ENCODE measurements at regions not wholly inside any gene's neighbourhood (a gene's known extent, or its start where the extent isn't known, plus 50 kb on each side); places are given as distances from the start of the nearest gene placed in this dataset.
A peak's percentile ranks its signal among the peaks of the same experiment; 100 is the strongest.

- no peak overlapping the region for H3K4me3 ChIP-seq (ENCODE audit: low read depth, low read length)
- no peak for TF ChIP-seq CTCF (IDR thresholded peaks at IDR 0.05; ENCODE audit: insufficient read depth, low read depth, low read length, missing control alignments)
- no peak for DNase-seq (ENCODE audit: low read depth)
Measured at GRCh38 chr2:76427452-76427851, 716.7 kb upstream of the GCFC2 start.

DNA sequence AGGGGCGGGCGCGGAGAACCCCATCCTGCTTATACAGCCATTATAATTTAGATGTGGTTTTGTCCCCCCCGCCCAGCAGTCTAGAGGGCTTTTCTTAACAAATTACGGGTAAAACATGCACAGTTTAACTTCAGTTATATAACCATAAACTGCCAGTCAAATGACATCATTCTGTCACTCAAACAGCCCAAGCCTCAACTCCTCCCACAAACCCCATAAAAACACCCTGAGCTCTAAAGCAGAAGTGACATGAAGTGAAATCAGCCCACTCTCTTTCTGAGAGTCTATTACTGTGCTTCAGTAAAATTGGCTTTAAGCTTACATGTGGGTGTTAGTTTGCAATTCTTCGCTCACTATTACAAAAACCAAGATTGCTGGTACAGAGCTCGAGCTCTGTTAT lies 705.1 kb upstream of the GCFC2 start:
- peak; percentile 51 for DNase-seq (ENCODE audit: low read depth)
- no peak overlapping the region for H3K4me3 ChIP-seq (ENCODE audit: low read depth, low read length)
- no peak for TF ChIP-seq CTCF (IDR thresholded peaks at IDR 0.05; ENCODE audit: insufficient read depth, low read depth, low read length, missing control alignments)

- H3K4me3 ChIP-seq (ENCODE audit: low read depth, low read length): no peak overlapping the region
- DNase-seq (ENCODE audit: low read depth): no peak
- TF ChIP-seq CTCF (IDR thresholded peaks at IDR 0.05; ENCODE audit: insufficient read depth, low read depth, low read length, missing control alignments): no peak
Measured at GRCh38 chr2:76413436-76413835, 702.7 kb upstream of the GCFC2 start.

GRCh38 chr2:76406134-76406855 lies 695.6 kb upstream of the GCFC2 start:
- H3K4me3 ChIP-seq (ENCODE audit: low read depth, low read length): no peak overlapping the region
- no peak for DNase-seq (ENCODE audit: low read depth)
- TF ChIP-seq CTCF (IDR thresholded peaks at IDR 0.05; ENCODE audit: insufficient read depth, low read depth, low read length, missing control alignments): no peak

DNA sequence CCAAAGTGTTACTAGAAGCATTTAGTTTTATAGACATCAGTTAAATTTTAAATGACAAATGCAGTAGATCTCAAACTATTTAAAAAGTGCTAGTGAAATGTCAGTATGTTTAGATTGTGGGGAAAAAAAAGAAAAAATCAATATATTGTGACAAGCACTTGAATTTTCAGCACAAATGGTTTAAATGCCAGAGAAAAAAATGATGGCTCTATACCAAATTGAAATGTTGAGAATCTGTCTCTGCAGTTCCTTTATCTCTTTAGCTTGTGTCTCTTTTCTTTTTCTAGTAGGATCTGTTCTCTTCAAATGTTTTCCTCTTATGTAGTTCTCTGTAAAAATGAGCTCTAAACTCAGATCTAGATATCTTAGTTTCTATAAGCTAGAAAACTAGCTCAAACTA lies 682.6 kb upstream of the GCFC2 start:
- no peak for DNase-seq (ENCODE audit: low read depth)
- TF ChIP-seq CTCF (IDR thresholded peaks at IDR 0.05; ENCODE audit: insufficient read depth, low read depth, low read length, missing control alignments): no peak
- no peak overlapping the region for H3K4me3 ChIP-seq (ENCODE audit: low read depth, low read length)

DNA sequence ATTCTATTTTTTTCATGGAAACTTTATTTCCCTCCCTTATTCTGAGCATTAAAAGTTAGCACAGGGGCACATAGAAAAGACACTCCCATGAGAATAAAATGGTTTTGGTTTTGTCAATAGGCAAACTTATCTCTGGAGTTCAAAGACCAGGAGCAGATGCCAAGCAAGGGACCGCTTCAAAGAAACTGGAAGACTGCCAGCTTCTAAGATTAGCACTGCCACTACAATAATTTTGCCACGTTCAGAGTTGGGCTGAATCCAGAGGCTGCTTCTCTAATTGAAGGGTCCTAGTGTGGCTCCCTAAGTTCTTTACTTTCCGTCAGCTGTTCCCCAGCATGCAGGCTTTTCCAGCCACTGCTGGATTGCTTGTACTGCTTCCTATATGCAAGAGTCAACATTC lies 681.0 kb upstream of the GCFC2 start:
- H3K4me3 ChIP-seq (ENCODE audit: low read depth, low read length): no peak overlapping the region
- TF ChIP-seq CTCF (IDR thresholded peaks at IDR 0.05; ENCODE audit: insufficient read depth, low read depth, low read length, missing control alignments): no peak
- DNase-seq (ENCODE audit: low read depth): no peak

DNA sequence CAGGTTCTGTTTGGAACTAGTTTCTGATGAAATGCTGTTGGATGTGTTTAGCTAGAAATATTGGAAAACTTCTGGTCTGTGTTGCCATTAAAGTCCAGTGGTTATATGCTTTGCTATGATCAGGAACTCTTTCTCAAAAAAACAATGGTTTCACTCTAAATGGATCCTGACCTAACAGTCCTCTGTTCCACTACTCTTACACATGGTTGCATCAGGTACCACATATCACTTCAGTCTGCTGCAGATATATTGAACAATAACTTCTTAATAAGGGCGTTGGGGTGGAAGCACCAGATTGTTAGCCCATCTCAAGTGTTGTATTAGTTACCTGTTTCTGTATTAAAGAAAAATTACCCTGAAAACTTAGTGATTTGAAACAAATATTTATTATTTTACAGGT lies 676.6 kb upstream of the GCFC2 start:
- no peak for DNase-seq (ENCODE audit: low read depth)

More for the DNA sequence above, 676.6 kb upstream of the GCFC2 start:
- TF ChIP-seq CTCF (IDR thresholded peaks at IDR 0.05; ENCODE audit: insufficient read depth, low read depth, low read length, missing control alignments): no peak
- no peak overlapping the region for H3K4me3 ChIP-seq (ENCODE audit: low read depth, low read length)

All from GM12865 (cell line).